Neural progenitor cell (in vitro differentiated cells): ENCODE measurements at regions not wholly inside any gene's neighbourhood (a gene's known extent, or its start where the extent isn't known, plus 50 kb on each side); places are given as distances from the start of the nearest gene placed in this dataset.

Experiments used
- DNase-seq: peaks from one replicate; pipeline ENCODE4 v3.0.0-alpha.2; 2016; ENCODE audit warnings: low spot score
- H2AFZ ChIP-seq: fragments of 200-600 bp; sonication (generic); replicated peaks from 2 replicates; pipeline ENCODE4 v1.6.1; 2016; ENCODE audit warnings: antibody characterized with exemption
- H3F3A ChIP-seq: fragments of 200-600 bp; sonication (generic); 2 replicates; pipeline ENCODE4 v1.6.1; 2016; ENCODE audit warnings: antibody characterized with exemption, low read depth
- H3K27ac ChIP-seq: fragments of 200-600 bp; sonication (generic); 2 replicates; pipeline ENCODE4 v1.5.1; 2016; ENCODE audit warnings: mild to moderate bottlenecking
- H3K27me3 ChIP-seq: fragments of 200-600 bp; sonication (generic); 2 replicates; pipeline ENCODE4 v1.6.1; 2016; ENCODE audit warnings: mild to moderate bottlenecking, moderate library complexity
- H3K36me3 ChIP-seq: fragments of 200-600 bp; sonication (generic); 2 replicates; pipeline ENCODE4 v1.5.1; 2016
- H3K4me1 ChIP-seq: fragments of 200-600 bp; sonication (generic); 2 replicates; pipeline ENCODE4 v1.6.1; 2016; ENCODE audit warnings: mixed run types
- H3K4me2 ChIP-seq: fragments of 200-600 bp; sonication (generic); 2 replicates; pipeline ENCODE4 v1.6.1; 2016
- H3K4me3 ChIP-seq: fragments of 200-600 bp; sonication (generic); 2 replicates; pipeline ENCODE4 v1.5.1; 2016
- H3K79me2 ChIP-seq: fragments of 200-600 bp; sonication (generic); 2 replicates; pipeline ENCODE4 v1.6.1; 2016; ENCODE audit warnings: low read depth
- H3K9ac ChIP-seq: fragments of 200-600 bp; sonication (generic); 2 replicates; pipeline ENCODE4 v1.6.1; 2016
- H3K9me3 ChIP-seq: fragments of 200-600 bp; sonication (generic); 2 replicates; pipeline ENCODE4 v1.5.1; 2016; ENCODE audit warnings: low read depth
- H4K20me1 ChIP-seq: fragments of 200-600 bp; sonication (generic); 2 replicates; pipeline ENCODE4 v1.6.1; 2016; ENCODE audit warnings: low read depth
- H3K27ac Mint-ChIP-seq: 3 replicates; pipeline ENCODE4 v1.8.0; 2021; ENCODE audit warnings: mixed read lengths
- H3K27me3 Mint-ChIP-seq: 2 replicates; pipeline ENCODE4 v1.8.0; 2022; ENCODE audit warnings: low read depth, mild to moderate bottlenecking, inconsistent platforms, moderate library complexity, mixed read lengths; ENCODE audit not compliant: insufficient read depth
- H3K36me3 Mint-ChIP-seq: 3 replicates; pipeline ENCODE4 v1.8.0; 2021; ENCODE audit warnings: mixed read lengths
- H3K4me1 Mint-ChIP-seq: 3 replicates; pipeline ENCODE4 v1.8.0; 2021; ENCODE audit warnings: mixed read lengths
- H3K4me3 Mint-ChIP-seq: 3 replicates; pipeline ENCODE4 v1.8.0; 2021; ENCODE audit warnings: mild to moderate bottlenecking, moderate library complexity, mixed read lengths
- H3K9me3 Mint-ChIP-seq: 3 replicates; pipeline ENCODE4 v1.8.0; 2020; ENCODE audit warnings: mixed read lengths
- EZH2 ChIP-seq: fragments of 200-600 bp; sonication (generic); IDR thresholded peaks from 2 replicates; pipeline ENCODE4 v1.6.1; 2017; ENCODE audit warnings: antibody characterized with exemption, mild to moderate bottlenecking, moderate library complexity
- EZH2phosphoT487 ChIP-seq: fragments of 200-600 bp; sonication (generic); IDR thresholded peaks from 2 replicates; pipeline ENCODE4 v1.6.1; 2017; ENCODE audit warnings: antibody characterized with exemption

DNA sequence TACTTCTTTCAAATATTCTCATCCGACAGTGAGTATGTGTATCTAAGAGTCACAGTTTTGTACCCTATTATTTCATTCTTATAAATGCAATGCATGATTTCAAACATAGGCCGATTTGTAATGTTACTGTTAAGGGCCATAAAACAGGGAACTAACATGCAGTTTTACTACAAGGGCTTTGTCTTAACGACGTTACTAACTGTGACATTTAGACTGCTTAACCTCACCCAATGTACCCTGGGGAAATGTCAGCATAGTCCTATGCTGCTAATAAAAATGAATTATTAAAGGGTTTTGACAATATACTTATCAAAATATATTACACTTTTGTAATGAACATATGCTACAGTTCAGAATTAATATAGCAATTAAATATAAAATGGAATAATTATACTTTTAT, 74.8 kb upstream of the CPXCR1 start:
- Mint-ChIP-seq H3K9me3 (no peaks in the 10 kb centered on the region), H3K27me3 (peaks cover 4% of the 10 kb centered on the region), H3K4me1 (no peaks in the 10 kb centered on the region), H3K27ac (no peak overlapping the region), H3K4me3 (no peak overlapping the region), H3K36me3 (no peaks in the 10 kb centered on the region)
- Histone ChIP-seq H3F3A (no peaks in the 10 kb centered on the region), H3K9ac (no peak overlapping the region), H3K79me2 (no peaks in the 10 kb centered on the region), H3K27ac (no peak overlapping the region), H3K27me3 (no peaks in the 10 kb centered on the region), H4K20me1 (no peaks in the 10 kb centered on the region), H3K4me3 (no peak overlapping the region), H3K9me3 (no peaks in the 10 kb centered on the region), H3K4me2 (no peak overlapping the region), H2AFZ (no peak overlapping the region), H3K36me3 (no peaks in the 10 kb centered on the region), H3K4me1 (no peaks in the 10 kb centered on the region)
- DNase-seq: no peak
- TF ChIP-seq EZH2 (no peak), EZH2phosphoT487 (no peak)
